Endothelial cell of umbilical vein (primary cell): ENCODE measurements at regions not wholly inside any gene's neighbourhood (a gene's known extent, or its start where the extent isn't known, plus 50 kb on each side); places are given as distances from the start of the nearest gene placed in this dataset.

Experiments used
- BruUV-seq: library from RNA; stranded (reverse); fragments of 400-500 nt; replicated peaks from 2 replicates; lab custom pipeline; 2021; lab: Mats Ljungman, UMichigan
- CTCF ChIA-PET: fragments of 300-600, 350-600 bp; sonication (Branson Sonifier 250); formaldehyde crosslinking; loops from one replicate; lab custom pipeline; 2021; ENCODE audit warnings: antibody characterized with exemption, inconsistent platforms; lab: Charles Lee
- POLR2A ChIA-PET: fragments of 300-600, 350-600 bp; sonication (Branson Sonifier 250); formaldehyde crosslinking; loops from one replicate; lab custom pipeline; 2021; ENCODE audit warnings: antibody characterized with exemption, inconsistent platforms; lab: Charles Lee
- DNase-seq: peaks from one replicate; pipeline ENCODE4 v3.0.0-alpha.2; 2011; ENCODE audit warnings: low read depth, low spot score
- FAIRE-seq: peaks from 2 replicates; lab custom pipeline; 2011; peaks lifted over from hg19 to GRCh38; lab: Jason Lieb, UNC
- H2AFZ ChIP-seq: 2 replicates; pipeline ENCODE4 v1.6.0; 2012; ENCODE audit warnings: low read depth, low read length, control low read depth, inconsistent platforms
- H3K27ac ChIP-seq: 2 replicates; pipeline ENCODE4 v1.5.1; 2011; ENCODE audit warnings: low read depth, mild to moderate bottlenecking, control low read depth, low read length, moderate library complexity; ENCODE audit not compliant: insufficient read depth
- H3K27me3 ChIP-seq, 2 experiments: 2 replicates each; pipeline versions ENCODE4 v1.6.0 to v1.6.1; 2011; ENCODE audit warnings: low read length in 2 of 2, mixed read lengths in 1 of 2; ENCODE audit not compliant: control insufficient read depth in 2 of 2, insufficient read depth in 2 of 2
- H3K36me3 ChIP-seq, 2 experiments: 2 replicates in 1 of 2; 3 replicates in 1 of 2; pipeline ENCODE4 v1.5.1; 2011; ENCODE audit warnings: low read length in 2 of 2, mild to moderate bottlenecking in 1 of 2, moderate library complexity in 1 of 2; ENCODE audit not compliant: control insufficient read depth in 2 of 2, insufficient read depth in 2 of 2; ENCODE audit errors: extremely low read depth in 1 of 2
- H3K4me1 ChIP-seq: 3 replicates; pipeline ENCODE4 v1.5.1; 2011; ENCODE audit warnings: mild to moderate bottlenecking, low read length; ENCODE audit not compliant: control insufficient read depth, insufficient read depth; ENCODE audit errors: extremely low read depth
- H3K4me2 ChIP-seq: 2 replicates; pipeline ENCODE4 v1.6.1; 2011; ENCODE audit warnings: low read length, control low read depth, mixed read lengths; ENCODE audit not compliant: insufficient read depth
- H3K4me3 ChIP-seq, 3 experiments: fragments of 200-600 bp in 1 of 3; sonication (generic), shearing (Covaris generic) in 1 of 3; replicated peaks in 1 of 3; 2 replicates each; pipeline ENCODE4 v1.5.1; 2011 to 2016; ENCODE audit warnings: control low read depth in 3 of 3, low read length in 3 of 3, mild to moderate bottlenecking in 2 of 3, inconsistent platforms in 1 of 3, low read depth in 1 of 3, moderate library complexity in 1 of 3; ENCODE audit not compliant: insufficient read depth in 1 of 3
- H3K79me2 ChIP-seq: 2 replicates; pipeline ENCODE4 v1.6.0; 2012; ENCODE audit warnings: low read length, inconsistent platforms; ENCODE audit not compliant: control insufficient read depth, insufficient read depth
- H3K9ac ChIP-seq: replicated peaks from 2 replicates; pipeline ENCODE3; 2011; ENCODE audit warnings: low read length, control low read depth; ENCODE audit not compliant: insufficient read depth; ENCODE audit errors: extremely low read depth
- H3K9me1 ChIP-seq: replicated peaks from 3 replicates; pipeline ENCODE4 v1.6.0; 2011; ENCODE audit warnings: mild to moderate bottlenecking, low read length; ENCODE audit not compliant: control insufficient read depth, insufficient read depth; ENCODE audit errors: extremely low read depth
- H3K9me3 ChIP-seq: replicated peaks from 2 replicates; pipeline ENCODE4 v1.5.1; 2012; ENCODE audit warnings: low read length, inconsistent platforms; ENCODE audit not compliant: control insufficient read depth, insufficient read depth
- H4K20me1 ChIP-seq: replicated peaks from 2 replicates; pipeline ENCODE3; 2011; ENCODE audit warnings: mild to moderate bottlenecking, low read length; ENCODE audit not compliant: control insufficient read depth, insufficient read depth; ENCODE audit errors: extremely low read depth
- CTCF ChIP-seq, 2 donors: IDR thresholded peaks; 1 replicate in 1 of 2; 2 replicates in 1 of 2; pipeline ENCODE4 v1.5.1; 2011; ENCODE audit warnings: low read length in 2 of 2, mild to moderate bottlenecking in 2 of 2, moderate library complexity in 2 of 2, control low read depth in 1 of 2, inconsistent platforms in 1 of 2, low read depth in 1 of 2; ENCODE audit not compliant: insufficient read depth in 1 of 2; ENCODE audit errors: extremely low read depth in 1 of 2
- EZH2 ChIP-seq: IDR thresholded peaks from 2 replicates; pipeline ENCODE4 v1.6.1; 2012; ENCODE audit warnings: borderline replicate concordance, low read depth, mild to moderate bottlenecking, moderate library complexity, low read length, inconsistent platforms; ENCODE audit not compliant: severe bottlenecking
- FOS ChIP-seq: IDR thresholded peaks from 2 replicates; pipeline ENCODE4 v1.6.1; 2011; ENCODE audit warnings: mild to moderate bottlenecking, low read length, moderate library complexity, borderline replicate concordance; ENCODE audit not compliant: insufficient read depth
- JUN ChIP-seq: IDR thresholded peaks from 2 replicates; pipeline ENCODE4 v1.6.1; 2011; ENCODE audit warnings: borderline replicate concordance, low read depth; ENCODE audit not compliant: insufficient read length, insufficient read depth
- MYC ChIP-seq: IDR thresholded peaks from one replicate; pipeline ENCODE4 v1.6.1; 2011; ENCODE audit warnings: mild to moderate bottlenecking, low read depth, low read length
- POLR2A ChIP-seq: IDR thresholded peaks from 2 replicates; pipeline ENCODE4 v1.6.1; 2012; ENCODE audit warnings: low read depth, mild to moderate bottlenecking, control low read depth, low read length
- POLR2AphosphoS5 ChIP-seq: IDR thresholded peaks from 2 replicates; pipeline ENCODE4 v1.6.1; 2012; ENCODE audit warnings: low read depth, mild to moderate bottlenecking, control low read depth, low read length, moderate library complexity; ENCODE audit not compliant: insufficient read depth
- dilution Hi-C: fragments of 300-500 bp; cut with MboI; formaldehyde crosslinking; loops from one replicate; pipeline ENCODE4 v1.15.0; 2019; ENCODE audit warnings: low sequenced_read_pairs; ENCODE audit not compliant: extremely low pct_ligation_motif_present
- intact Hi-C: fragments of 100-400 bp; cut with micrococcal nuclease; formaldehyde crosslinking; loops from one replicate; pipeline ENCODE4 v1.10.0; 2022
- TF ChIP-seq, protein P1 (sequence below): IDR thresholded peaks from 2 replicates; pipeline ENCODE4 v1.6.1; 2011; ENCODE audit not compliant: insufficient read depth, insufficient read length

DNA sequence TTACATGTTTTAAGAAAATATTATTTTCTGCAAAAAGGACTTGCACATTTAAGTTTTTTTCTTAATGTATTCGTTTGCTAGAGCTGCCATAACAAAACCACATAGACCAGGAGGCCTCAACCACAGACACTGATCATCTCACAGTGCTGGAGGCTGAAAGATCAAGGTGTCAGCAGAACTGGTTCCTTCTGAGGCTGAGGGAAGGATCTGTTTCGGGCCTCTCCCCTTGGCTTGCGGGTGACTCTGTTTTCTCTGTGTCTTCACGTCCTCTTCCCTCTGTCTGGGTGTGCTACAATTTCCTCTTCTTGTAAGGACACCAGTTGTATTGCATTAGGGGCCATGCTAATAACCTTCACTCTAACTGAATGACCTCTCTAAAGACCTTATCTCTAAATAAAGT lies 364.2 kb downstream of the IRS2 start:
- Histone ChIP-seq H3K9ac (no peak overlapping the region), H3K9me3 (no peaks in the 10 kb centered on the region), H3K4me1 (no peaks in the 10 kb centered on the region), H4K20me1 (no peaks in the 10 kb centered on the region), H3K27me3 (no peaks in the 10 kb centered on the region), H3K4me2 (no peak overlapping the region), H3K36me3 (no peaks in the 10 kb centered on the region), H2AFZ (no peak overlapping the region), H3K4me3 (no peak overlapping the region), H3K27ac (no peak overlapping the region), H3K79me2 (no peaks in the 10 kb centered on the region), H3K9me1 (no peaks in the 10 kb centered on the region)
- ChIA-PET POLR2A (no interaction called here), CTCF (no interaction called here)
- intact Hi-C loops (no loop called here), dilution Hi-C loops (no loop called here)
- TF ChIP-seq EZH2 (no peak), JUN (no peak), CTCF (IDR thresholded peaks at IDR 0.05; ENCODE audit: extremely low read depth in 1 of 2, insufficient read depth in 1 of 2, low read depth in 1 of 2, low read length in 2 of 2) (no peak), FOS (no peak), POLR2AphosphoS5 (no peak), MYC (no peak), POLR2A (no peak)
- TF ChIP-seq, protein P1, sequence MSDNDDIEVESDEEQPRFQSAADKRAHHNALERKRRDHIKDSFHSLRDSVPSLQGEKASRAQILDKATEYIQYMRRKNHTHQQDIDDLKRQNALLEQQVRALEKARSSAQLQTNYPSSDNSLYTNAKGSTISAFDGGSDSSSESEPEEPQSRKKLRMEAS: no peak
- FAIRE-seq: no peak
- no peak for DNase-seq
- no TSS peak for BruUV-seq
